ENCODE measurements at regions not wholly inside any gene's neighbourhood (a gene's known extent, or its start where the extent isn't known, plus 50 kb on each side); places are given as distances from the start of the nearest gene placed in this dataset.

GRCh38 chr15:88395872-88396781 is 71.1 kb downstream of the MRPL46 start:
- intact Hi-C loops (cut with DNase I), result no loop called here
- no peaks in the 10 kb centered on the region for H3K4me1 ChIP-seq (replicated peaks in 1 of 2)
- no peaks in the 10 kb centered on the region for H3K36me3 ChIP-seq (replicated peaks in 1 of 2)
- WGBS, 4 donors, result 76 to 86% (median 83%) methylated on average over 6 of the region's 6 CpGs
- H3K4me3 ChIP-seq, result no peak overlapping the region
- TF ChIP-seq CTCF (IDR thresholded peaks at IDR 0.05) (no peak), POLR2A (IDR thresholded peaks at IDR 0.05) (no peak)
- no peak for DNase-seq
- no peak overlapping the region for H3K27ac ChIP-seq
- no peaks in the 10 kb centered on the region for H3K9me3 ChIP-seq (replicated peaks in 1 of 3)
- H3K27me3 ChIP-seq, result no peaks in the 10 kb centered on the region

- intact Hi-C loops (cut with DNase I), result no loop called here
- 71 to 84% (median 77%) methylated on average over 4 to 7 of the region's 7 CpGs for WGBS, 4 donors
Measured at GRCh38 chr15:88395241-88395640, 71.9 kb downstream of the MRPL46 start.

GRCh38 chr15:88394553-88395145 is 72.5 kb downstream of the MRPL46 start:
- intact Hi-C loops (cut with DNase I), result no loop called here
- WGBS, 4 donors, result 69 to 82% (median 74%) methylated on average over 1 of the region's 1 CpG
- H3K4me1 ChIP-seq (replicated peaks in 1 of 2), result no peaks in the 10 kb centered on the region
- no peaks in the 10 kb centered on the region for H3K27me3 ChIP-seq
- no peak overlapping the region for H3K27ac ChIP-seq
- no peaks in the 10 kb centered on the region for H3K36me3 ChIP-seq (replicated peaks in 1 of 2)
- H3K4me3 ChIP-seq, result no peak overlapping the region
- H3K9me3 ChIP-seq (replicated peaks in 1 of 3), result no peaks in the 10 kb centered on the region
- no peak for TF ChIP-seq POLR2A (IDR thresholded peaks at IDR 0.05)
- no peak for TF ChIP-seq CTCF (IDR thresholded peaks at IDR 0.05)
- DNase-seq, result peak in 2 of 7 donors; percentile 3 to 13

More at GRCh38 chr15:88395241-88395640, 71.9 kb downstream of the MRPL46 start:
- Histone ChIP-seq H3K36me3 (replicated peaks in 1 of 2) (no peaks in the 10 kb centered on the region), H3K27ac (no peak overlapping the region), H3K9me3 (replicated peaks in 1 of 3) (no peaks in the 10 kb centered on the region), H3K27me3 (no peaks in the 10 kb centered on the region), H3K4me1 (replicated peaks in 1 of 2) (no peaks in the 10 kb centered on the region), H3K4me3 (no peak overlapping the region)
- no peak for DNase-seq
- TF ChIP-seq CTCF (IDR thresholded peaks at IDR 0.05) (no peak), POLR2A (IDR thresholded peaks at IDR 0.05) (no peak)

- Histone ChIP-seq H3K4me3 (no peak overlapping the region), H3K27me3 (no peaks in the 10 kb centered on the region), H3K36me3 (replicated peaks in 1 of 2) (no peaks in the 10 kb centered on the region), H3K9me3 (replicated peaks in 1 of 3) (no peaks in the 10 kb centered on the region), H3K27ac (no peak overlapping the region), H3K4me1 (replicated peaks in 1 of 2) (no peaks in the 10 kb centered on the region)
- DNase-seq, result no peak
- intact Hi-C loops (cut with DNase I), result no loop called here
- 61 to 84% (median 70%) methylated on average over 6 of the region's 6 CpGs for WGBS, 4 donors
- TF ChIP-seq POLR2A (IDR thresholded peaks at IDR 0.05) (no peak), CTCF (IDR thresholded peaks at IDR 0.05) (no peak)
Measured at GRCh38 chr15:88393719-88394519, 73.3 kb downstream of the MRPL46 start.

All from adrenal gland (tissue), 9 donors.